GM19395 (cell line): ENCODE measurements at regions not wholly inside any gene's neighbourhood (a gene's known extent, or its start where the extent isn't known, plus 50 kb on each side); places are given as distances from the start of the nearest gene placed in this dataset.

ENCODE experiments used
- ATAC-seq: cut with Tn5 transposase; IDR thresholded peaks from one replicate; pipeline ENCODE4 v1.9.1; 2021; ENCODE audit warnings: mild to moderate bottlenecking, moderate library complexity; ENCODE audit not compliant: unreplicated experiment

DNA sequence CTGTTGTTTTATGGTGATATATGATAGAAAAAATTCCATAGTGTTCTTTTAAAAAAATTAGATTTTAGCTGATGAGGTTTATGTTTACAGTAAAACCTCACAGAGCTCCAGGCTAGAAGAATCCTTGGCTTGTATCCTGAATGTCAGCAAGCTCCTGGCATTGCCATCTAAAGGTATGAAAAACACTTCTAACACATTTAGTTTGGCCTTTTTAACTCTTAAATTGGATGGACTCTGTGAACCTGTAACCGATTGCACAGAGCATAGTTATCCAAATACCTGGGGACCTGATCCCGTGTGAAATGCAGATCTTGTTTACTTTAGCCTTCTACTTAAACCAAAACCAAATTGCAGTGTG lies 241.1 kb upstream of the DCN start:
- no peak for ATAC-seq

DNA sequence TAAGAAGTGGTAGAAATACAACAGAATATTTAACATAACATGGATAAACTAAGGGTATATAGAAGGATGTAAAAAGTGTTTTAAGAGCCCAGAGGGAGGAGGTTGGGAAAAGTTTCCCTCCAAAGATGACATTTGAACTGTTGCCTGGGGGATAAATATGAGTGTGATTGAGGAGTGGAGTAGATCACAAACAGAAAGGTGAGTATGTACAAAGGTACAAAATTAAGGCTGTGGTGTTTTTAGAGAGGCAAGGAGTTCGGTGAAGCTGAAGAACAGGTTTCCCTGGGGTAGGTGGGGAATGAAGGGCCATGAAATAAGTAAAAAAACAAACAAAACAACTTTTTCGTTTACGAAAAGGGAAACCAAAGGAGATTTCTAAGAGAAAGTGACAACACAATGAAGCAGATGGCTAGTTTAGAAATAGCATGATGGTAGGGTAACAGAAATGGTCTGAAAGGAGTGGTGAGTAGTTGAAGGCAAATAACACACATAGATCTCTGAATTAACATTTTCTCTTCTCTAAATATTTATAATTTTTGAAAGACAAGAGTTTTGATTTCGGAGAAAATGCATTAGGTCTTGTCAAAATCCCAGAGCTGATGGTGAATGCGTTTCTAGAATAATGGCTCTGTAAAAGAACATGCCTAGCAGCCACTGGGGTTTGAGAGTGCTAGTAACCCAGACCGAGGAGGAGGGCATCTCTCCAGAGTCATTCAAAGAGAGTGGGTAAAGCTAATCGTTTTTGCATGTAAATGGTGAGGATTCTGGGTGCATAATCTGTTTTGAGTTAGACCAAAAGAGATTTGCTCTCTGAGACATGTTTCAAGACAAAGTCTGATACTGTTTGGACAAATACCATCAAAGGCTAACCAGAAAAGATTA lies 240.4 kb upstream of the DCN start:
- ATAC-seq = no peak

DNA sequence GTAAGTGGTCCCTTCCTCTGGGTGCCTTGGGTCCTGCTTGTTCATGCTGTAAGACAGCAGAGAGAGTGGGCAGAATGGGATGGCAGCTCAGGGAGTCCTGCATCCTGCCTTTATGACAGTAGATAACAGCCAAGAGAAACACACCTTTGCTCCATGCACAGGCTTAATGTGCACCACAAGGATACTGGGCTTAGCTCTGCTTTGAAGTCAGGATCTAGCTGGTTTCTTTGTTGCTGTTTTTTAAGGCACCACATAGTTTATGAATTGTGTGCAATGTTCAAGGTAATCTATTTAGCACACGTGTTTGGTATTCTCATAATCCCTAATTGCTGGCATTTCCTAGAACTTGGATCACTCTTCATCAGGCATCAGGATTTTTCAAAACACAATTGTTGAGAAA lies 239.5 kb upstream of the DCN start:
- ATAC-seq = no peak

DNA sequence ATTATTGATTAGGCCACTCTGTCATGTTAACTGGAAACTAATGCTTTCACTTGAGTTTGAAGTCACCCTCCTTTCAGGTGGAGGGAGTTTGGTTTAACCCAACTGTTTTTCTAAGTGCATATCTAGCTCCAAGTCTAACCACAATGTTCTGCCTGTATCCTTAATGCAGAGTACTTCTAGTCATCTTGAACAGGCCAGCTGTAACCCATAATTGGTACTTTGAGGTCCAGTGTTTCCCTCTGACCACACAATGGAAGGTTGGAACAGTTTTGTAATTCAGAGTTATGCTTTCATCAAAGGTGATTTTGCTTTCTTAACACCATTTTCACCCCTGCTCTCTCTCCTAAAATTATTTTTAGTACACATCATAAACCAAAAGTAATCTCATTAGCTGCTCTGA lies 237.2 kb upstream of the DCN start:
- ATAC-seq = no peak

DNA sequence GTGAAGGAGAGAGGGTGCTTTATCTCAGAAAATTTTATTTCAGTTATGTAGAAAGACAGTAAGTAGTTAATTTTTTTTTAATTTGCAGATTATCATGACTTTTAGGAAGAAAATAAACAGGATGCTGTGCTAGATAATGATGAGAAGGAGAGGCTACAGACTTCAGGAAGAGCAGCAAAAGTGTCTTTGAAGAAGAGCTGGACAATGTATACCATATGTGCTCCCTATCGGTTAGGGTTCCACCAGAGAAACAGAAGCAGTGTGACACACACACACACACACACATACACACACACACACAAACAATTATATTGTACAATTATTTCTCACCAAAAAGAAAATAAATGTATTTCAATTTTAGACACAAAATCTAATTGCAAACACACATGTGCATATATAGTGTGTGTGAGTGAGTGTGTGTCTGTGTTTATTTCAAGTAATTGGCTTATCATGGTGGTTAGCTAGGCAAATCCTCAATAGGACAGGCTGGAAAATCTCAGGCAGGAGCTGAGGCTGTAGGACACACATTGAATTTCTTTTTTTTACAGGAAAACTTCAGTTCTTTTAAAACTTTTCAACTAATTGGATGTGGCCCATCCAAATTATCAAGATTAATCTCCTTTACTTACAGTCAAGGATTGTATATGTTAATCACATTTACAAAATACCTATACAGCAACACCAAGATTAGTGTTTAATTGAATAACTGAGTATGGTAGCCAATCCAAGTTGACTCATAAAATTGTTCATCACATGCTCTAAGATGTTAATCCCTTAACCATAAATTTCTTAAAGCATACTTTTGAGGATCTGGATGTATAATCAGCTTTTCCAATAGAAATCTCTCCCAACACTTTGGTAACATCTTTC lies 235.8 kb upstream of the DCN start:
- no peak for ATAC-seq

DNA sequence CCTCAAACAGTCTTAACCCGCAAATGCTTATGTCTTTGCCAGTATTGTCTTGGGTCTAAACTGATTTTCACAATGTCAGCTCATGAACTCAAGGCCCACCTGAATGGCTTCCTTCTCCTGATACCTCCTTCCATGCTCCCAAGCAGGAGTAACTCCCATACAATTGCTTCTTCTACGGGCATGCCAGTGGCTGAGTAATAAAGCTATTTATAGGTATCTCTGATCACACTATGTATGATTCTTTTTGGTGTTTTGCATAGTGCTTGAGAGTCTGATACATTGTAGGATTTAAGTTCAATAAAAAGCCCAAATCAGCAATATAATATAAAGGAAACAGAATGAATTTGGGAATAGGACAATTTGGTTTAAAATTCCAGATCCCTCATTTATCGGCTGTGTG lies 235.0 kb upstream of the DCN start:
- ATAC-seq = no peak

DNA sequence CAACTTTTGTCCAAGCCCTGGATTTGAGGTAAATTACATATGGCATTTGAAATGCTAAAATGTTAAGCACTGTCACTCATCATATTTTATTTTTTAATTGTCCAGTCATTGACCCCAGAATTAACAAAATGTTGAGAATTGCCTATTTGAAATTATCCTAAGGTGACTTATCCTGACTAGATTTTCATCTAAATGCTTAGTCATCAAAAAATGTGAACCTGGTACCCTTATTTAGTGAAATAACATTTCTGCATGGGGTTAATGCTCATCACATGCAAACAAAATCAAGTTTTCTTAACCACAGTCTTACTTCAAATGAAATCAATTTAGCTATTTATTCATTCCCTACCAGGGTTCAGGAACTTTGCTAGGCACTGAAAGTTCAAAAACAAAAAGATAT lies 232.0 kb upstream of the DCN start:
- no peak for ATAC-seq

DNA sequence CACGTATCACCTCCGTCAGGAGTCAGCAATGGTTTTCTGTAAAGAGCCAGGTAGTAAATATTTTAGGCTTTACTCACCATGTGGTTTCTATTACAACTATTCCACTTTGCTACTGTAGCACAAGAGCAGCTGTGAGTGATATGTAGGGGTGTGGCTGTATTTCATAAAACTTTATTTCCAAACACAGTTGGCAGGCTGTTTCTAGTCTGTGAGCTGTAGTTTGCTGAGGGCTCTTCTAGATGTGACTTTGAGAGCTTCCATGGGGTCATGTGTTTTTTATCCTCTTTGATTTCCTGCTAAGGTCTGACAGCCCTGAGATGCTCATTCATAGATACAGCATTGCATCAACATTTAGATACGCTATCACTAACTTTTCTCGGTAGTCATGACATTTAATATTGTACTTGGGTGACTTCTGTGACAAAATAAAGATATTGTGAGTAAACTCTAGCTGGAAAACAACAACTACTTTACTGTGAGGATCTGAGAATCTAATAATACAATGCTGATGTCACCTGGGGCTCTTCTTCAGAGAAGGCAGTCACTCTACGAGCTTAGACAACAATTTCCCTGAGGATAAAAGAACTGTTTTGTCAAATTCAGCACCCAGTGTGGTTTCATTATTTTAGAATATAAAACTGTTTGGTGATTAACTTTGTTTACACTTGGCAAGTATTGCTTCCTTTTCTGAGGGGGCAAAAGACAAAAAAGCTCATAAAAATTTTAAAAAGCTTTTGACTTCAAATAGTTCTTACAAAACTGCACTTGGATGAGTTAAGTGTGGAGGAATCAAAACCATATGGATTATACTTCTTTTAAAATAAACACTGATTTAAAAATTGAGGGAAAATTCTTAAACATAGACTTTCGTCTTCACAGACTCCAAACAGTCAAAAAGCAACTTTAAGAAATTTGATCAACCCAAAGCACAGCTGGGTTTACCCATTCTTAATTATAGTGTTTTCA lies 231.2 kb upstream of the DCN start:
- ATAC-seq = no peak

DNA sequence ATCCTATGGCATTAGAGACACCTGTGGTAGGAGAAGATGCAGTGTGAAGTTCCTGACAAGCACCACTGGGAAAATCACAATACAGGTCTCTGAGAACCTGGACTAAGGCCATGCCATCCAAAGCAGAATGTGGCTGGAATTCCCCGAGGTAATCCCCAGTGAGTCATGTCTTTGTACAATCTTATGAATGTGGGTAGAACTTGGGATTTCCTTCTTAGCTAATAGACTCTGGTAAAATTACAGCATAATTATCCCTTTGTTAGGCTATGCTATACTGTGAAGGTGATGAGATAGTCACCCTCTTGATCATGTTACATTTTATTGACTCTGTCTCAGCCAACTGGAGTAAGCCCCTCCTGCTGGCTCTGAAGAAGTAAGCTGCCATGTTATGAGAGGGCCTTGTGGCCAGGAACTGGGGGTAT lies 224.3 kb upstream of the DCN start:
- peak; percentile 50 for ATAC-seq

DNA sequence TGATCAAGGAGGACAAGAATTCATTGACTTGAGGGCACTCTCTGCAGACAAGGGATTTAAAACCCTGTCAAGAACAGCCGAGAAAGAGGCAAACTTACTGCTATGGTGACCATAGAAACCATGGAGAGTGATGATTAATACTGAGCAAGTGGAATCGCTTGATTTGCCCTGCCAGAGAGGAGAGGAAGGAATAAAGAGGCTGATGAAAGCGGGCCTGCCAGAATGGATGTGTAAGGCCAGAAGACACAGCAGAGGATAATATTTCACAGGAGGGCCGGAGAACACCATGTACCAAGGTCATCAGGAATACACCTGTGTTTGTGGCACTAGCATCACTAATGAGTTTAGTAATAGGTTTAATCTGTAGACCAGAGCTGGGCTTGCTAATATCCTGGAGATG lies 221.8 kb upstream of the DCN start:
- ATAC-seq = no peak

DNA sequence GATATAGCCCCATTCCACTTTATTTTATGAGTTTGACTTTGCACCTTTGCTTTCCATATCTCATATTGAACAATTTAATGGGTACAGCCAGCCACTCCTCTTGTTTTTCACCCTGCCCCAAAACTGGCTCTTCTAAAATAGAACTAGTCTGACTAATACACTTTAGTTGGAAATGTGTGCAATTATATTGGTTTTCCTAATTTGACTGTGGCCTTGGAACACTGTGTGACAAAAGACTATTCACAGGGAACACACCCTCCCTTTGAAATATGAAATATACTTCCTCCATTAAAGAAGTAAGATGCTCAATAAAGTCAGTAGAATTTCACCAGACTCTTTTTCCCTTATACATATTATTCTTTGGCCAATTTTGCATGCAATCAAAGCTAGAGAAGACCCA lies 218.6 kb upstream of the DCN start:
- ATAC-seq = no peak

DNA sequence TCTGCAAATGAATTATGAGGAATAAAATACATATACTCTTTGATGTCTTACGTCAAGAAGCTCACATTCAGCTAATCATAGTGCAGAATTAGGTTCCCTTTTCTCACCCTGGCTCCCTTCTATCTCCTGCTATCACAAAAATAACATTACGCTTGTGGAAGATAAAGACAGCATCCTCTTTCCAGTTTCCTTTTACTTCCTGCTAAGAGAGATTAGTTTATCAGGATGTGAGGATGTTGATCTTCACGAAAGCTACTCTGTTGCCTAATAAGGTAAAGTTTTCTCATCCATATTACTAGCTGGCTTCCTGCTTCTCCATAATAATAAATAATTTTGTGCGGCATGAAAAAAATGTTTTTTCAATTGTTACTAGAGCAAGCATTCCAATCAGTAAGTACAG lies 217.7 kb upstream of the DCN start:
- no peak for ATAC-seq

DNA sequence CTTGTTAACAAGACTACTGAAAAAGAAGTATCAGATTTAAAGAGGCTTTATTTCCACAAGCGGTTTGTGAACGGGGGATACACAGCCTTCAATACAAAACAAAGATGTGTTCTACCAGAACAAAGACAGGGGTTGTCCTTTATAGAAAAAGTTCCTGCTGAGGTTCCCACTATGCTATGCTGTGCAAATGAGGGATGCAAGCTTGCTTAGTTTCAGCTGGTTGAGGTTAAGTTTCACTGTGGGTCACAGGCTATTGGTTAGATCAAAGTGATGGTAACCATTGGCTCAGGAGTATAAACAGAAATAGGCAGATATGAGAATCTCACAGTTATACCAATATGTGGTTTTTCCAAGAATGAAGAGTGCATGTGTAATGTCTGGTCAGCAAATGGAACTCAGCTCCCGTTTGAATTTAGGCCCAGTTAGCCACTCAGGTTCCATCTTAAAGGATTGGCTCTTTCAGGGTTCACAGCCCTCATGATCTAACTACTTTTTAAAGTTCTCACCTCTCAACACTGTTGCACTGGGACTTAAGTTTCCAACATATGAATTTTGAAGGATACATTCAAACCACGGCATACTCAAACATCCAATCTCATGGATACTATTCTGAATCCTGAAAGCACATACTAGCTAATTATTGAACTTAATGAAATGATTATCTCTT lies 215.4 kb upstream of the DCN start:
- ATAC-seq = no peak

DNA sequence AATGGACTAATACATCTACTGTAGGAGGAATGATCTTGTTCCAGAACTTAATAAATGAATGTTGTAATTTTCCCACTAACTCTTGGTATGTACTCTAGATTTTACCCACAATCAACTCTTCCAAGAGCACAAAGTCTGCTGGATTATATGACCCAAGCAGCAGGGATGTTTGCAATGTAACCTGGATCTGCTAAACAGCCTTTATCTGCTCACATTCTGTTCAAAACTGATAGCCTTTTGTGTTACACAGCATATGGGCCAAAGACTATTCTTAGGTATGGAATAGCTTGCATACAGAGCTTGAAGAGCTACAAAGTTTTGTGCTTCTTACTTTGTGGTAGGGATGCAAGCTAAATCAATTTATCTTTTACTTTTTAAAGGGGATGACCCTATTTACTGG lies 213.7 kb upstream of the DCN start:
- no peak for ATAC-seq

DNA sequence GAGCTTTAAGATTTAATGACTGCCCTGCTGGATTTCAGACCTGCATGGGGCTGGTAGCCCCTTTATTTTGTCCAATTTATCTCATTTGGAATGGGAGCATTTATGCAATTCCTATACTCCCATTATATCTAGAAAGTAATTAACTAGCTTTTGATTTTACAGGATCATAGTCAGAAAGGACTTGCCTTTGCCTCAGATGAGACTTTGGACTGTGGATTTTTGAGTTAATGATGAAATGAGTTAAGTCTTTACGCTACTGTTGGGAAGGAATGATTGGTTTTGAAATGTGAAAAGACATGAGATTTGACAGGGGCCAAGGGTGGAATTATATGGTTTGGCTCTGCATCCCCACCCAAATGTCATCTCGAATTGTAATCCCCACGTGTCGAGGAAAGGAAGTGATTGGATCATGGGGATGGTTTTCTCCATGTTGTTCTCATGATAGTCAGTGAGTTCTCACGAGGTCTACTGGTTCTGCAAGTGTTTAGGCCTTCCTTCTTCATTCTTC lies 213.1 kb upstream of the DCN start:
- no peak for ATAC-seq

DNA sequence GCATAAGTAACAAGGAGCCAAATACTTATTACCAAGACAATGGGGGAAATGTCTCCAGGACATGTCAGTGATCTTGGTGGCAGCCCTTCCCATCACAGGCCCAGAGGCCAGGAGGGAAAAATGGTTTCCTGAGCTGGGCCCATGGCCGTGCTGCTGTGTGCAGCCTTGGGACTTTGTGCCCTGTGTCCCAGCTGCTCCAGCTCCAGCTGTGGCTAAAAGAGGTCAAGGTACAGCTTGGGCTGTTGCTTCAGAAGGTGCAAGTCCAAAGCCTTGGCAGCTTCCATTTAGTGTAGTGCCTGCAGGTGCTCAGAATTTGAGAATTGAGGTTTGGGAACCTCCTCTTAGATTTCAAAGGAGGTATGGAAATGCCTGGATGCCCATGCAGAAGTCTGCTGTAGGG lies 212.3 kb upstream of the DCN start:
- no peak for ATAC-seq

DNA sequence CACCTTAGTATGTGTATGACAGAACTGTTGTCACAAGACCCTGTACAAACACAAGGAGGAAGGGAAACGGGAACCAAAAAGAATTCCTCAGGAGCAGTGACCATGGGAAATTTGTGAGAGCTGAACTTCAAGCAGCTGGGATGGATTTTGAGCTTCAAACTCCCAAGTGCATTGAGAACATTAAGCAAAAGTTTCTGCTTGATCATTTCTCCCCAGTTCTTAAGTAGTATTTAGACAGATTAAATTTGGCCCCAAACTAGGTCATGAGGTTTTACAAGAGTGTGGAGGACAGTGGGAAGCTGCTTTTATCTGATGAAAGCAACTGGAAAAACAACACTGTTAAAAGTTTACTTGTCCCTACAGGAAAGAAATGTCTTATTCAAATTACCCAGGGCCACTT lies 206.0 kb upstream of the DCN start:
- ATAC-seq = no peak

DNA sequence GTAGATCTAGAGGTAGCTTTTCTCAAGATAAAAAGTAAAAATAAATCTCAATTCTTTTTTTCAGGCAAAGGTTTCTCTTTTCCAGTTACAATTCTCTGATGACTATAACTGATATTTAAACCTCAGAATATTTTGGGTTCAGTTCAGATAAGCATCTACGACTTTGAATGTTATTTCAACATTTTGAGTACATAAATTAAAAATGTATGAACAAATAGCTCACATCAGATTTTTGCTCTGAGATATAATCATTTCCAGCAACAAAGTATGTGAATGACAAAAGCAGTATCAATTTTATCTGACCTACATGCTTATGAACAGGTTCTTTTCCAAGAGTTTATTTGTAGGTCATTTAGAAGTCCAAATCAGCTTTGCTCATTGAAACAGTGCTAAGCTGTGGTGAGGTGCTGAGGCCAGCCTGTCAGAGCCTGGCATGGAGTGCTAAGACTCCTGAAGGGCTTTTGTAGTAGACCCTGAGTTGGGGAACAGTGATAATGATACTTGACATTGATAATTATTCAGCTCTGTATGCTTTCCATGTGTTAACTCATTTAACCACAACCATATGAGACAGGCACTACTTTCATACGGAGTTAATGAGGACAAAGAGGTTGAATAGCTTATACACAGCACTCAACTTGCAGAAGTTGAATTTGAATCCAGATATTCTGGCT lies 205.0 kb upstream of the DCN start:
- ATAC-seq = no peak

DNA sequence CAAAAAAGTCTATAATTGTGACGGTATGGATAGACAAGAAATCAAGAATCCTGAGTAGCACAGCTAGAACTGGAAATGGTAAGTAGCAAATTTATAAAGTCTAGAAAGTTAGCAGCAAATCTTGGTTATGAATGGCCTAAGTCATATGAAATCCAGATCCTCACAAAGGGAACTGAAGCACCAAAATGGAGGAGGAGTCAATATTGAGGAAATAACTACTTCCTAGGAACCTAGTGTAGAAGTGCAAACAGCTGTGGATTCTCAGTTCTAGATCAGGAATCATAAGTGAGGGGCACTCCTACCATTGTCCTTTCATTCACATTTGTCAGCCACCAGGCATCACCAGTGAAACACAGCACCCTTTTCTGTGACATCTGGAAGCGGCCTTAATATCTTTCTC lies 202.2 kb upstream of the DCN start:
- ATAC-seq = no peak

DNA sequence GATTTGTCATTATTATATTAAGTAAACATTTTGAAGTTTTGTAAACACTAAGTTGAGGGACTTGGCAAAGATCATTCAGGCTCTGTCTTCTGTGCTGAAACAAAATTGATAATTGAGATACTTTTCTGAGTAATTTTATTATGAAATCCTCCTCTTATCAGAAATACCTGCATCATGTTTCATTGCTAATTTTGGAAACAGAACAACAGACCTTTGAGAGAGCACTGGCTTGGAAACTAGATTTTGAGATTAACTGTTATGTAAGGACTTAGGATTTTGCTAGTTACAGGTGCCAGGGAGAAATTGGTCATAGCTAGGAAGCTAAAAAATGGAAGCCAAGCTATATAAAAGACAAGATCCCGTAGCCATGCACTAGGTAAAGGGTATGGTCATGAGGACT lies 201.7 kb upstream of the DCN start:
- no peak for ATAC-seq
